HG03045 (cell line): ENCODE measurements at regions not wholly inside any gene's neighbourhood (a gene's known extent, or its start where the extent isn't known, plus 50 kb on each side); places are given as distances from the start of the nearest gene placed in this dataset.
A peak's percentile ranks its signal among the peaks of the same experiment; 100 is the strongest.
"Not testable (repeated sequence)": the region's sequence is repeated elsewhere in the genome, so short reads cannot be mapped to it uniquely, and the experiment has no call there.

Experiments used
- ATAC-seq: cut with Tn5 transposase; IDR thresholded peaks from one replicate; pipeline ENCODE4 v1.9.1; 2021; ENCODE audit warnings: mild to moderate bottlenecking, moderate library complexity; ENCODE audit not compliant: unreplicated experiment

GRCh38 chr2:150371044-150371818 lies 116.2 kb downstream of the RND3 start:
- no peak for ATAC-seq

DNA sequence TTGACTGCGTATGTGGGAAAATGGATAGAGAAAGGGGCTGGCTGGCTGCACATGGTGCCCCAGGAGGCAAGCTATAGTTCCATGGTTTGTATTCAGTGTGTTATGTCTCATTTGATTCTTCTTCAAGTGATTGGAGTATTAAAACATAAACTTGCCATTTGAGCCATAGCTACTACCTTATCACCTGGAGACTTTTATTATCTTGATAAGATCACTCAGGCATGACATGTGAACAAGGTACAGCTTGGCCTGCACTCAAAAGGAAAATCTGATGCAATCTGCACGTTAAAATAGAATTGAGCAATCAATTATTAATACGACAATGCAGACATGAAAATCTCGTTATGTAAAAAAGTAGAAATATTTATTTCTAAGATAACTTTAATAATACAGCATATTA lies 116.9 kb downstream of the RND3 start:
- ATAC-seq = no peak

- ATAC-seq = no peak
Observed at GRCh38 chr2:150369862-150370261, 117.6 kb downstream of the RND3 start.

DNA sequence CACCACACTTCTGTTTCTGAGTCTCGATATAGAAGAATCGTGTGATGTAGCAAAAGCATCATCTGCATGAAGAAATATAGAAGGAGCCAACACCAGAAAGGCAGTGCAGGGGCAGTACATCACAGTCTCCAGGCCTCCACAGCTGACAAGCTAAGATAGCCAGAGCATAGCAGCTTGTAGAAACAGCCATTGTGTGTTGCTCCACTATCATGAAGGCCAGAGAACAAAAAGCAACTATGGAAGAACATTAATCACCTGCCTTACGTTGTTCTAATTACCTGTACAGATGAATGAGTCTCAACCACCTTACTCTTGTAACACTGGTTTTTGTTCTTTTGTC lies 129.0 kb downstream of the RND3 start:
- no peak for ATAC-seq

GRCh38 chr2:150357770-150358467 lies 129.5 kb downstream of the RND3 start:
- peak; percentile 88 for ATAC-seq

DNA sequence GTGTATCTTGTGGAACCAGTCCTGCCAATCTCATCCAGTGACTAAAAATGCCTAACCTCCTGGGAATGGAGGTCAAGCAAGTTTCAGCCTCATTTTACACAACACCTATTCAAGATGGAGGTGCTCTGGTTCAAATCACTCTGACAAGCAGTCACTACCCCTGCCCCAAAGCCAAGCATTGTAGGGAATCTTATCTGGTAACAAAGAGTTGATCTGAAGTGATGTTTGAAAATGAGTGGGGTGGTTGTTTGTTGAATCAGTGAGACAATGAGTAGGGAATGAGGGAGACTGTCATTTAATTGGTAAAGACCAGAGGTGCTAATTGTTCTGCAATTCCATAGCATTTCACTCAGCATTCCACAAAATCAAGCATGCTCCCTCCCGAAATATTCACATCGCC lies 132.0 kb downstream of the RND3 start:
- no peak for ATAC-seq

GRCh38 chr2:150353376-150353775 lies 134.1 kb downstream of the RND3 start:
- ATAC-seq = no peak

DNA sequence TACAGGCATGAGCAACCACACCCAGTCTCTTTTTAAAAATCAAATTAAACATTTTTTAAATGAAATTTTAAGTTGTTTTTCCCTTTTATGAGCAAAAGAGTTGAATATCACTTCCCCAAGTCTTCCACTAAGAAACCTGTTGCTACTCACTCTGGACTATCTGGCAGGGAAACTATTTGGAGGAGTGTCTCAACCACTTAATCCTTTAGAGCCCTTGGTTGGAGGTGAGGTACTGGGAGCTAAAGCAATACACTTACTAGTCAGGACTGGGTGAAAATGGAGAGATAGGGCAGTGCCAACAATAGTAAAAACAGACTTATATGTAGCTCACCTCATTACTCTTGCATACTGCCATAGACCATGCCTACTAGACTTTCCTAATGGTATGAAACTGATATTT lies 135.5 kb downstream of the RND3 start:
- no peak for ATAC-seq

GRCh38 chr2:150350500-150350899 lies 137.0 kb downstream of the RND3 start:
- ATAC-seq = no peak

GRCh38 chr2:150346806-150347205 lies 140.7 kb downstream of the RND3 start:
- ATAC-seq = no peak

DNA sequence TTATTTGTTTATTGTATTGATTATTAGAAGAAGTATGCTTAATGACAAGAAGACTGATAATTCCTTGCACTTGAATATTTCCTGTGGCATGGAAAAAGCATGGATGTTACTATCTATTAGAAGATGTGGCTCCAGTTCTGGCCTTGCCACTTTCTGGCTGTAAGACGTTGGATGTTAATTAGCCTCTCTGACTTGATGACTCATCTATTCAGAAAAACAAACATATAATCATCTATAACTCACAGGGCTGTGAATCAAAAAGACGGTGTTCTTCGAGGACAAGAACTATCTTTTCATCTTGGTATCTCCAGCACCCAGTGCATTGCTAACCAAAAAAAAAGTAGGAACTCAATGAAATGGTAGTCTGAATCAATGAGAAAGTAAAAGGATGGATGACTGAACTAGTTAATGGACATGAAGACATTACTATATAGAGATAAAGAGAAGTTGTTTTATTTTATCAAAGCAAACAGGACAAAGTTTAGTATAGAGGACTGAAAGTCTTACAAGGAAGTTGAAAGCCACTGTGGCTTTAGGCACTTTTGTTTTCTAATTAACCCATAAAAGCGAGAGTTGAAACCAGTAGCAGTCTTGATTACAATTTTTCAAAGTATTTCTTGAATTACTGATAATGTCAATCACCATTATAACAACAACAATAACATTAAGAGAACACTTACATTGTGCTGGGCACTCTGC lies 145.3 kb downstream of the RND3 start:
- ATAC-seq = no peak

GRCh38 chr2:150339951-150340350 lies 147.5 kb downstream of the RND3 start:
- ATAC-seq = no peak

GRCh38 chr2:150339282-150339681 lies 148.2 kb downstream of the RND3 start:
- no peak for ATAC-seq

GRCh38 chr2:150335596-150335995 lies 151.9 kb downstream of the RND3 start:
- ATAC-seq = no peak

- ATAC-seq = no peak
Observed at GRCh38 chr2:150332383-150332782, 155.1 kb downstream of the RND3 start.

DNA sequence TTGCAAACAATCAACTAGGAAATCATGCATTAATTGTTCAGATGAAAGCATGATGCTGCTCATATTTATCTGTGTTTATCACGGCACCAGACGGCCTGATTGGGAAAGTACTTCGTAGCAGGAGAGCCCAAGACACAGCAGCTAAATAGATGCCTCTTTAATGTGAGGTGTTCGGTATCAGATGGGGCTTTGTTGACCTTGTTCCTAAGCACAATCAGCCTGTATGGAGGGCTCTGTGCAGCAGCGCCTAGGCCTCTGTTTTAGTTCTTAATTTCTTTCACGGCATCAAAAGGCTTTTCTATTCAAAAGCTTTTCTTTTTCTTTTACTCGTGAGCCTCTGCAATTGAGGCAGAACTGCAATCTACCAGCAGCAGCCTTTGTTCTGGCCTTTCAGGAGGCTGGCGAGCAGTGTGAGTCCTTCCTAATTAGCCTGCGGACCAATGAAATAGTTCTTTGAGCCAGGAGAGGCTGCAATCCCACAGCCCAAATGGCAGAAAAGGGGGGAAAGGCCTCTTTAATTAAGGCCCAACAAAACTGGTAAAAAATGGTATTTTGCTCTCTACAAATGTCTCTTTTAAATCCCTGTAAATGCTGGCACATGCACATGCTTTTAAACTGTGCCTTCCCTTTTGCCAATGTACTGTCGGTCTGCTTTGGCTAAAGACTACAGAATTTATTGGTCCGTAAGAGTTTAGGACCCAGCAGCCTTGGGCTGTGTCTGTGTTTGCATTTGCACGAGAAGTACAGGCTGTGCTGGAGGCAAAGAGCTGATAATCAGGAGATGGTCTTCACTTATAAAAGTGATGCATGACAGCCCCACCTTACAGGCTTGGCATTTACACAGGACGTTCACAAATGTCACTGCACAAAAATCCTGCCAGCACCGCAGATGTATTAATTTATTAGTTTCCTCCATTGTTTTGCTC lies 159.6 kb downstream of the RND3 start:
- no peak for ATAC-seq

- no peak for ATAC-seq
Observed at GRCh38 chr2:150325656-150326314, 161.7 kb downstream of the RND3 start.

GRCh38 chr2:150323071-150323470 lies 164.4 kb downstream of the RND3 start:
- not testable (repeated sequence) for ATAC-seq

DNA sequence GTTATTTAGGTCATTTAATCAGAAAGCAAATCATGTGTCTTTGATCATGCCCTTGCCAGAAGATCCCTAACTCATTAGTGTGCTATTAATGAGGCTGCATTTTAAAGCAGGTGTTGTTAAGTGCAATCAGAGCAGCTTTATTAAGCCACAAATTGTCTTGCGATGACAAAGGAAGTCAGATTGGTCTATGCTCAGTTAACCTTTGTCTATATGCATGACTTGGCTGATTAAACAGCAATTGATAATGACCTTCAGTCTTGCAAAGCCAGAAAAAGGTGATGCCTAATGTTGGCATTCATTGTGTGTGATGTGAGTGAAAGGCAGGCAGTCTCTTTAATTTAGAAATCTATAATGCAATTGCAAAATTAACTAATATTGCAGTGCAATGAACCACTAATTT lies 166.9 kb downstream of the RND3 start:
- no peak for ATAC-seq
